Subcutaneous abdominal adipose tissue (tissue), 5 donors: ENCODE measurements at regions not wholly inside any gene's neighbourhood (a gene's known extent, or its start where the extent isn't known, plus 50 kb on each side); places are given as distances from the start of the nearest gene placed in this dataset.

Experiments
- H3K27ac ChIP-seq: one replicate; pipeline ENCODE4 v1.7.0; 2013; ENCODE audit warnings: low read depth, mild to moderate bottlenecking, inconsistent platforms, low read length, moderate library complexity
- H3K27me3 ChIP-seq, 5 donors: one replicate each; pipeline ENCODE4 v1.7.0; 2013; ENCODE audit warnings: low read length in 5 of 5, inconsistent platforms in 1 of 5; ENCODE audit not compliant: control insufficient read depth in 5 of 5, insufficient read depth in 4 of 5
- H3K36me3 ChIP-seq, 5 donors: one replicate each; pipeline ENCODE4 v1.7.0; 2013; ENCODE audit warnings: low read length in 5 of 5; ENCODE audit not compliant: control insufficient read depth in 5 of 5, insufficient read depth in 5 of 5
- H3K4me1 ChIP-seq, 5 donors: one replicate each; pipeline ENCODE4 v1.7.0; 2013; ENCODE audit warnings: low read length in 5 of 5, mild to moderate bottlenecking in 3 of 5, moderate library complexity in 1 of 5; ENCODE audit not compliant: control insufficient read depth in 5 of 5, insufficient read depth in 5 of 5
- H3K4me3 ChIP-seq, 5 donors: one replicate each; pipeline ENCODE4 v1.7.0; 2013; ENCODE audit warnings: low read length in 5 of 5, low read depth in 1 of 5
- H3K9ac ChIP-seq, 5 donors: one replicate each; pipeline ENCODE4 v1.7.0; 2013; ENCODE audit warnings: low read length in 5 of 5, mild to moderate bottlenecking in 4 of 5, moderate library complexity in 3 of 5
- H3K9me3 ChIP-seq, 5 donors: one replicate each; pipeline ENCODE4 v1.7.0; 2013; ENCODE audit warnings: low read length in 5 of 5; ENCODE audit not compliant: control insufficient read depth in 5 of 5
- donor health status: healthy.
- donor health status: healthy.
- donor health status: healthy.
- donor health status: healthy.
- donor health status: healthy.

DNA sequence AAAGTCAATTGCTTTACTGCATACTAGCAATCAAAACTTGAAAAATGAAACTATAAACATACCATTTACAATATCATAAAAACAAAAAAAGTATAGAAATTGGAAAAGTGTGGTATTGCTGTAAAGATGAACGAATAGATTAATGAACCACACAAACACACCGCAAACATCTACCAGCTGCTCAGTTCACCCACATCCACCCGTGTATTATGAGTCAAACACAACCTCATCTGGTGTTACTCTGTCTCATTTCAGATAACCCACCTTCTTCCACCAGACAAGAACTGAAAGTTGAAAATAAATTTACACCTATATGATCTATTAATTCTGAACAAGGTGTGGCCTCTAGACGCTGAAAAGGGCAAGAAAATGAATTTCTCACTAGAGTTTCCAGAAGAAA, 53.3 kb downstream of the BLID start:
- no peaks in the 10 kb centered on the region for H3K4me1 ChIP-seq

DNA sequence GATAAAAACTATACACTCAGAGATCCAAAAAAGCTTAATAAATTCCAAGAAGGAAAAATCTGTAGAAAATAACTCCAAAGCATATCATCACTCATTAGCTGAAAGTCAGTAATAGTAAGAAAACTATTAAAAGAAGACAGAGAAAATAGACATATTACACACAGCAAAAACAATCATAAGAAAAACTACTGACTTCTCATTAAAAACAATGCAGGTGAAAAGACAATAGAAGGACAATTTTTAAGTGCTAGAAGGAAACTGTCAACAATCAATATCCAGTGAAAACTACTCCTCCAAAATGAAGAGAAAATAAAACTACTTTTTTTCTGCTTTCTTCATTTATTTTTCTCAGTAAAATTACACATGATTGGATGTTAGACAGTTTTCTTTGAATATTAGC, 56.5 kb downstream of the BLID start:
- H3K4me1 ChIP-seq, result no peaks in the 10 kb centered on the region
- H3K9ac ChIP-seq, result no peak overlapping the region
- H3K36me3 ChIP-seq, result no peaks in the 10 kb centered on the region
- H3K27me3 ChIP-seq, result no peaks in the 10 kb centered on the region
- H3K27ac ChIP-seq, result no peak overlapping the region
- no peak overlapping the region for H3K4me3 ChIP-seq
- H3K9me3 ChIP-seq, result peaks cover 4 to 11% (median 7%) of the 10 kb centered on the region in 5 donors

More for the DNA sequence above, 53.3 kb downstream of the BLID start:
- Histone ChIP-seq H3K27ac (no peak overlapping the region), H3K9me3 (peaks cover 4 to 11% (median 7%) of the 10 kb centered on the region in 5 donors), H3K4me3 (no peak overlapping the region), H3K27me3 (no peaks in the 10 kb centered on the region), H3K9ac (no peak overlapping the region), H3K36me3 (no peaks in the 10 kb centered on the region)

DNA sequence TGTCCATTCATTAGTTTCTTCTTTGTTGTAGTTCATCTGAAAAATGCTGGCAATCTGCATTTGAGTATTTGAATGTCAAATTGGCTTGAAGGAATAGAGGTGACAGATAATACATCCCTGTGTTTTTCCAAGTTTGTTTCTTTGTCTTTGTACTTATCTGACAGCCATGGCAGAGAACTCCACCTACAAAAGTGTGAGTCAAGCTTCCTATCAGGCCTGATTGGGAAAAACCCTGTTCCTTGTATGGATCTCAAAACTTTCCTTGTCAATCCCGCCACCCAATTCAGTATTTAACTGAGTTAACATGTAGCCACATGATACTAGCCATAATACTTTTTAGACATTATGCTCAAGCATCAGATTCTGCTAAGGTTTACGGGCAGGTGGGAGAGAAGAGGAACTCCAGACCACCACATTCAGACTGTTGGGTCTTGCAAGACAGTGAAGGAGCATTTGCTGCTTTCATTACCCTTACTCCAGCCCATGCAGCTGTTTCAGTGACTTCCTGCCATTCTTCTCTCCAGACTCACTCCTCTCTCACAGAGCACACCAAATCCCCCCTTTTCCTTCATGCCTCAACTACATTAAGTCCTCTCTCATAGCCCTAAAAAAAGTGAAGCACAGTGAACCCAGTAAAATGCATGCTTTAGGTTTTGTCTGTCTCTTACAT, 65.9 kb downstream of the BLID start:
- H3K27me3 ChIP-seq, result no peaks in the 10 kb centered on the region
- no peak overlapping the region for H3K27ac ChIP-seq
- H3K4me1 ChIP-seq, result peaks cover 0 to 1% (median 0%) of the 10 kb centered on the region in 5 donors
- H3K4me3 ChIP-seq, result no peak overlapping the region
- H3K9me3 ChIP-seq, result peaks cover 0 to 2% (median 0%) of the 10 kb centered on the region in 5 donors
- no peak overlapping the region for H3K9ac ChIP-seq
- no peaks in the 10 kb centered on the region for H3K36me3 ChIP-seq

DNA sequence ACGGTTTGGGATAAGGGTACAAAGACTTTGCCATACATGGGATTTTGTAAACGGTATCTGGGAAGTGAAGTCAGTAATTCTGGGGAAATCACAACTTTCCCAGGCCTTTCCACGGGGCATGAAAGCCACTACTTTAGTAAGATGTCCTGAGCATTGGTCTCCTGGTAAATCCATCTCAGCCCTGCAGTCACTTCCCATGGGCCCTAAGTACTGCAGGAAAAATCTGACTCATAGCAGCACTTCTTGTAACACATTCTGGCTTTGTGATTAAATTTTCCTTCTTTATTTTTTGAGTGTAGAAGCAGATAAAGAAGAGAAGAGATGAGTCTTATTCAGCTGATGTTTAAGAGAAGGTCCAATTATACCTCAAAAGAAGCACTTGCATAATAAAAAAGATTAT, 67.6 kb downstream of the BLID start:
- H3K36me3 ChIP-seq, result no peaks in the 10 kb centered on the region
- H3K9ac ChIP-seq, result no peak overlapping the region
- peaks cover 0 to 1% (median 0%) of the 10 kb centered on the region in 5 donors for H3K4me1 ChIP-seq
- peaks cover 0 to 2% (median 0%) of the 10 kb centered on the region in 5 donors for H3K9me3 ChIP-seq
- no peaks in the 10 kb centered on the region for H3K27me3 ChIP-seq
- H3K4me3 ChIP-seq, result no peak overlapping the region
- H3K27ac ChIP-seq, result no peak overlapping the region

DNA sequence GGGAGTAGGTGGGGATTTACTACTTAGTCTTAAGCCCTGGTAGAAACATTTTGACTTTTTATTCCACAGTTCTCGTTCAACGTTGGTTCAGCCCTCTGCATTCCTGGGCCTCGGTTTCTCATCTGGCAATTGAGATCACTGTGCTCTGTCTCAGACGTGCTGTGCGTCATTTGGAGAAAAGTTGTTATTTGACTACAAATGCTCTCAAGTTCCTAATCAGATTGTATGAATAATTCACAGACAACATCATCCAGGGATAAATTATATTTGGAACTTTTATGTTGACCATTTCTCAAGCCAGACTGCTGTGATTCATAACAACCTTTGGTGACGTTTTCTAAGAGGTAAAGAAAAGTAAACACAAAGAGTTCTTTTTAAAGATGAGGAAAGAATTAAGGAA, 69.2 kb downstream of the BLID start:
- H3K4me3 ChIP-seq, result no peak overlapping the region
- H3K27ac ChIP-seq, result no peak overlapping the region

DNA sequence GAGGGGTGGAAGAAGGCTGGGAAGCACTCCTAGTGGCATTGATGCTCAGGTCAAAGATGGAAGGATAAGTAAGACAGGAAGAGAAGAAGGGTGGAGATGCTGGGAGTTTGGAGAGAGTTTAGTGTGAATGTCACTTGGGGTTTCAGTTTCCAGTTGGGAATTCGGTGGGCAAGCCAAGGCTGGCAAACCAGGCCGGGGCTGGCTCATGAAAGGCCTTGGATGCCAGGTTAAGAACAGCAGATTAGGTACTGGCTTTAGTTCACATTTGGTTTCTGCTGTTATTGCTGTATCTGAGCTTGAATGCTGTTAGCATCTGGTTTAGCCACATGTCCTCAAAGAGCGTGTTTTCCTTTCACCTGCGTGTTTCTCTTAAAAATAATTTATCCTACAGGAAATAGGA, 69.6 kb downstream of the BLID start:
- Histone ChIP-seq H3K9me3 (no peaks in the 10 kb centered on the region), H3K4me1 (peaks cover 0 to 1% (median 0%) of the 10 kb centered on the region in 5 donors), H3K4me3 (no peak overlapping the region), H3K36me3 (no peaks in the 10 kb centered on the region), H3K27ac (no peak overlapping the region), H3K27me3 (no peaks in the 10 kb centered on the region), H3K9ac (no peak overlapping the region)

More for the DNA sequence above, 69.2 kb downstream of the BLID start:
- Histone ChIP-seq H3K9ac (no peak overlapping the region), H3K4me1 (peaks cover 0 to 1% (median 0%) of the 10 kb centered on the region in 5 donors), H3K27me3 (no peaks in the 10 kb centered on the region), H3K9me3 (no peaks in the 10 kb centered on the region), H3K36me3 (no peaks in the 10 kb centered on the region)

DNA sequence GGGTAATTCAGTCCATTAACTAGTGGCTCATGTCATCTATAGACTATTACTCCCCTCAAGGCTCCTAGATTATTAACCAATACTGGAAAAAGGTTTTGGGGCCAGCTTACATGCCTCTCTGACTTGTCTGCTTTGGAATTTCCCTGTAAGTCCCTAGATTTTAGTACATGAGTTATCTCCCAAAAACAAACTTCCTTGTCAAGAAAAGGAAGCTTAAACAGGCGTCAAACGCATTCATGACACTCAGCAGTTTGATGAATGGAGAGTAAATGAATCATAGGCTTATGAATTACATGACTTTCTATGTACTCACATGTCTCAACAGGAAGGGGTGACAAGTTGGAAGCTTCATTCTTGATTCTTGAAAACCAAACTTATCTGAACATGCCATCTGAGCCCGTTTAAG, 70.8 kb downstream of the BLID start:
- H3K4me1 ChIP-seq, result peaks cover 0 to 1% (median 0%) of the 10 kb centered on the region in 5 donors
- H3K36me3 ChIP-seq, result no peaks in the 10 kb centered on the region
- no peak overlapping the region for H3K27ac ChIP-seq
- no peak overlapping the region for H3K4me3 ChIP-seq
- no peak overlapping the region for H3K9ac ChIP-seq
- H3K9me3 ChIP-seq, result no peaks in the 10 kb centered on the region
- H3K27me3 ChIP-seq, result no peaks in the 10 kb centered on the region

DNA sequence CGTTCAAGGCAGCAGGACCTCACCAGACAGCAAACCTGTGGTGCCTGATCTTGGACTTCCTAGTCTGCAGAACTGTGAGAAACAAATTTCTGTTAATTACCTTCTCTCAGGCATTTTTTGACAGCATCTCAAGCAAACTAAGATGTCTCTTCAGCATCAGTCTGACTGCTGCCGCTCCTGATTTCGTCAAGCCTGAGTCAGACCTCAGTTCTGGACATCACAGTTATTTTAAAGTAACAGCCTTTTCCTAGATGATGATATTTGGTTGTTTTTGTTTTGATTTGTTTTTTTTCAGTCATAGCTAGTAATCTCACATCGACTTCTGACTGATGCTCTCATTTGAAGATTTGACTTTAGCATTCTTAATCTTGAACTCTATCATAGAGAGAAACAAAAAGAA, 71.9 kb downstream of the BLID start:
- H3K27me3 ChIP-seq, result no peaks in the 10 kb centered on the region
- H3K9me3 ChIP-seq, result no peaks in the 10 kb centered on the region
- H3K27ac ChIP-seq, result no peak overlapping the region
- no peak overlapping the region for H3K4me3 ChIP-seq
- no peaks in the 10 kb centered on the region for H3K36me3 ChIP-seq
- peaks cover 0 to 1% (median 0%) of the 10 kb centered on the region in 5 donors for H3K4me1 ChIP-seq
- no peak overlapping the region for H3K9ac ChIP-seq

DNA sequence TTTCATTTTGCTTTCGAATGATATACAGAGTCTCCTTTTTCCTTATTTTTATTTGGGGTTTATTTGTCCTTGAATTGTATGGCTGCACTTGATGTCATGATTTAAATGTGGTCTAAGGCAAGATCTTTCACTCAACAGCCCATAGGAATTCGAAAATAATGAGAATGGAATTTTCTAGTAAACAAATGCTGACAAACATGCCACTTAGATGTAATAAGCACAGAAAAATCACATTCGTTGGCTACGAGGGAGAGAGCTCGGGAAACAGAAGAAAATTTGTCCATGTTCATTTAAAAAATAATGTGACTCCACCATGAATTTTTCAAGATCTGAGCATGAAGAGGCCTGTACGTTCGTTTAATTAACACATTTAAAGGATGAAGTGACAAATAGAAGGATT, 73.0 kb downstream of the BLID start:
- Histone ChIP-seq H3K9ac (no peak overlapping the region), H3K4me3 (no peak overlapping the region), H3K36me3 (no peaks in the 10 kb centered on the region), H3K4me1 (no peaks in the 10 kb centered on the region), H3K9me3 (no peaks in the 10 kb centered on the region), H3K27ac (no peak overlapping the region), H3K27me3 (no peaks in the 10 kb centered on the region)

DNA sequence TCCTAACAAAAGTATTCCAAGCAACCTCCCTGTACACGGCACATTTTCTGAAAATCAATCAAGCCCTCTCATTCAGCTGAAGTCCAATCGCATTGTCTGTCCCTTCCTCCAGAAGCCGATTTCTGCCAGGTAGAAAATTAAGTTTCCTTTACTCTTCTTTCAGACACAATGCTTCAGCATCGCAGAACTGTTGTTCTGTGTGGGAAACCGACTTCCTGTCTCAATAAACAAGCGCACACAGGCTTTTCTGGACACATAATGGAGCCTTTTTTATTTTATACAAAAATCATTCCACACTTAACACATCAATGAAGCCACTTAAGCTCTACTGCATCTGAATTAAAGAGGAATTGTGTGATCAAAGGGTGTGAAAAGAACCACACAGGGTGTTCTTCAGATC, 75.6 kb downstream of the BLID start:
- H3K27ac ChIP-seq, result no peak overlapping the region
- no peaks in the 10 kb centered on the region for H3K27me3 ChIP-seq
- H3K4me3 ChIP-seq, result no peak overlapping the region
- no peak overlapping the region for H3K9ac ChIP-seq
- no peaks in the 10 kb centered on the region for H3K9me3 ChIP-seq
- no peaks in the 10 kb centered on the region for H3K36me3 ChIP-seq
- H3K4me1 ChIP-seq, result peaks cover 0 to 8% (median 3%) of the 10 kb centered on the region in 5 donors
